Panc1 (cell line): ENCODE measurements at regions not wholly inside any gene's neighbourhood (a gene's known extent, or its start where the extent isn't known, plus 50 kb on each side); places are given as distances from the start of the nearest gene placed in this dataset.

ENCODE experiments used
- ATAC-seq: fragments of 200-7000 bp; cut with Tn5 transposase; 2 replicates; pipeline ENCODE4 v1.9.1; 2020; ENCODE audit warnings: mild to moderate bottlenecking, moderate library complexity
- BruUV-seq: library from RNA; stranded (reverse); fragments of 400-500 nt; replicated peaks from 2 replicates; lab custom pipeline; 2021; lab: Mats Ljungman, UMichigan
- CTCF ChIA-PET: fragments of 300-600 bp; sonication (Branson Sonifier 250); formaldehyde crosslinking; loops from one replicate; lab custom pipeline; 2022; ENCODE audit warnings: antibody characterized with exemption; lab: Charles Lee
- POLR2A ChIA-PET: fragments of 300-600 bp; sonication (Branson Sonifier 250); formaldehyde crosslinking; loops from one replicate; lab custom pipeline; 2022; ENCODE audit warnings: antibody characterized with exemption; lab: Charles Lee
- DNase-seq: peaks from one replicate; pipeline ENCODE4 v3.0.0-alpha.2; 2010; ENCODE audit warnings: low read depth, low spot score
- H3K27ac ChIP-seq: 2 replicates; pipeline ENCODE4 v1.5.1; 2011; ENCODE audit warnings: mild to moderate bottlenecking, low read length, inconsistent platforms
- H3K27me3 ChIP-seq: fragments of 200-500 bp; sonication (Bioruptor generic); 2 replicates; pipeline ENCODE4 v1.6.0; 2014; ENCODE audit warnings: low read length, inconsistent platforms; ENCODE audit not compliant: control insufficient read depth, insufficient read depth
- H3K36me3 ChIP-seq: fragments of 200-500 bp; sonication (Bioruptor generic); 2 replicates; pipeline ENCODE4 v1.5.1; 2014; ENCODE audit warnings: inconsistent platforms, mild to moderate bottlenecking, low read length, moderate library complexity; ENCODE audit not compliant: control insufficient read depth, insufficient read depth
- H3K4me1 ChIP-seq: 2 replicates; pipeline ENCODE4 v1.5.1; 2011; ENCODE audit warnings: inconsistent platforms, mild to moderate bottlenecking, low read length, moderate library complexity; ENCODE audit not compliant: control insufficient read depth, insufficient read depth
- H3K4me3 ChIP-seq, 2 experiments: 2 replicates each; pipeline ENCODE4 v1.5.1; 2011 to 2012; ENCODE audit warnings: low read depth in 2 of 2, low read length in 2 of 2, mild to moderate bottlenecking in 2 of 2, inconsistent platforms in 1 of 2, moderate library complexity in 1 of 2
- H3K9me3 ChIP-seq: fragments of 200-500 bp; sonication (Bioruptor generic); 2 replicates; pipeline ENCODE4 v1.5.1; 2014; ENCODE audit warnings: low read depth, mild to moderate bottlenecking, inconsistent platforms, low read length, moderate library complexity; ENCODE audit not compliant: control insufficient read depth, insufficient read depth
- POLR2AphosphoS5 ChIP-seq: IDR thresholded peaks from 2 replicates; pipeline ENCODE4 v1.6.1; 2012; ENCODE audit warnings: mild to moderate bottlenecking, low read depth, low read length, moderate library complexity
- REST ChIP-seq, 2 experiments: IDR thresholded peaks; 2 replicates each; pipeline ENCODE4 v1.6.1; 2011 to 2012; ENCODE audit warnings: low read depth in 2 of 2, control low read depth in 1 of 2, low read length in 1 of 2, mild to moderate bottlenecking in 1 of 2, moderate library complexity in 1 of 2; ENCODE audit not compliant: insufficient read depth in 1 of 2
- SIN3A ChIP-seq: IDR thresholded peaks from 2 replicates; pipeline ENCODE4 v1.6.1; 2012; ENCODE audit warnings: low read depth, mild to moderate bottlenecking, low read length, moderate library complexity, borderline replicate concordance; ENCODE audit not compliant: insufficient read depth
- TCF7L2 ChIP-seq: IDR thresholded peaks from 2 replicates; pipeline ENCODE4 v1.6.1; 2011; ENCODE audit warnings: mild to moderate bottlenecking, low read depth, low read length, inconsistent platforms
- in situ Hi-C: cut with HindIII; loops from 2 replicates; pipeline ENCODE4 v1.10.0; 2016; ENCODE audit warnings: low sequenced_read_pairs, low pct_unique_long_range_greater_than_20kb
- intact Hi-C: fragments of 100-400 bp; cut with micrococcal nuclease; formaldehyde crosslinking; loops from one replicate; pipeline ENCODE4 v1.10.0; 2022; ENCODE audit not compliant: unreplicated experiment
- TF ChIP-seq, protein P1 (sequence below): fragments of 450-650 bp; IDR thresholded peaks from 2 replicates; pipeline ENCODE4 v1.5.1; 2017; ENCODE audit warnings: mild to moderate bottlenecking

GRCh38 chr1:63157085-63157484 lies 165.3 kb upstream of the FOXD3 start:
- H3K4me1 ChIP-seq = no peaks in the 10 kb centered on the region
- DNase-seq (no peak), ATAC-seq (no peak)
- POLR2A ChIA-PET = no interaction called here
- CTCF ChIA-PET = interaction anchor here (0.6 kb wide), 1 partner anchor 94 kb away, joined by 3 read pairs; no protein-coding TSS in a partner anchor
- in situ Hi-C loops (no loop called here), intact Hi-C loops (no loop called here)
- peaks cover 20% of the 10 kb centered on the region for H3K27me3 ChIP-seq
- BruUV-seq = no TSS peak
- H3K9me3 ChIP-seq = no peaks in the 10 kb centered on the region
- H3K4me3 ChIP-seq = no peak overlapping the region
- no peaks in the 10 kb centered on the region for H3K36me3 ChIP-seq
- TF ChIP-seq TCF7L2 (no peak), POLR2AphosphoS5 (no peak), REST (IDR thresholded peaks at IDR 0.05; ENCODE audit: insufficient read depth in 1 of 2, low read depth in 2 of 2, low read length in 1 of 2) (no peak), SIN3A (no peak)
- TF ChIP-seq, protein P1, sequence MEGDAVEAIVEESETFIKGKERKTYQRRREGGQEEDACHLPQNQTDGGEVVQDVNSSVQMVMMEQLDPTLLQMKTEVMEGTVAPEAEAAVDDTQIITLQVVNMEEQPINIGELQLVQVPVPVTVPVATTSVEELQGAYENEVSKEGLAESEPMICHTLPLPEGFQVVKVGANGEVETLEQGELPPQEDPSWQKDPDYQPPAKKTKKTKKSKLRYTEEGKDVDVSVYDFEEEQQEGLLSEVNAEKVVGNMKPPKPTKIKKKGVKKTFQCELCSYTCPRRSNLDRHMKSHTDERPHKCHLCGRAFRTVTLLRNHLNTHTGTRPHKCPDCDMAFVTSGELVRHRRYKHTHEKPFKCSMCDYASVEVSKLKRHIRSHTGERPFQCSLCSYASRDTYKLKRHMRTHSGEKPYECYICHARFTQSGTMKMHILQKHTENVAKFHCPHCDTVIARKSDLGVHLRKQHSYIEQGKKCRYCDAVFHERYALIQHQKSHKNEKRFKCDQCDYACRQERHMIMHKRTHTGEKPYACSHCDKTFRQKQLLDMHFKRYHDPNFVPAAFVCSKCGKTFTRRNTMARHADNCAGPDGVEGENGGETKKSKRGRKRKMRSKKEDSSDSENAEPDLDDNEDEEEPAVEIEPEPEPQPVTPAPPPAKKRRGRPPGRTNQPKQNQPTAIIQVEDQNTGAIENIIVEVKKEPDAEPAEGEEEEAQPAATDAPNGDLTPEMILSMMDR = no peak
- no peak overlapping the region for H3K27ac ChIP-seq

- Histone ChIP-seq H3K9me3 (no peaks in the 10 kb centered on the region), H3K27ac (no peak overlapping the region), H3K27me3 (peaks cover 16% of the 10 kb centered on the region), H3K4me3 (no peak overlapping the region), H3K4me1 (no peaks in the 10 kb centered on the region), H3K36me3 (no peaks in the 10 kb centered on the region)
- ChIA-PET POLR2A (no interaction called here), CTCF (no interaction called here)
- BruUV-seq = no TSS peak
- DNase-seq (no peak), ATAC-seq (no peak)
- in situ Hi-C loops (no loop called here), intact Hi-C loops (loop anchor here (1.0 kb wide), 1 partner anchor 29 kb away; no protein-coding TSS in a partner anchor)
- TF ChIP-seq, protein P1 = no peak
- TF ChIP-seq POLR2AphosphoS5 (no peak), REST (IDR thresholded peaks at IDR 0.05; ENCODE audit: insufficient read depth in 1 of 2, low read depth in 2 of 2, low read length in 1 of 2) (no peak), TCF7L2 (no peak), SIN3A (no peak)
Measured at GRCh38 chr1:63169057-63169456, 153.3 kb upstream of the FOXD3 start.
